H9 (cell line): ENCODE measurements at regions not wholly inside any gene's neighbourhood (a gene's known extent, or its start where the extent isn't known, plus 50 kb on each side); places are given as distances from the start of the nearest gene placed in this dataset.

Experiments
- DNase-seq: peaks from one replicate; pipeline ENCODE4 v3.0.0-alpha.2; 2017
- H2AFZ ChIP-seq: one replicate; pipeline ENCODE4 v1.6.1; 2013; ENCODE audit warnings: mild to moderate bottlenecking, low read length, control low read depth, moderate library complexity
- H2AK5ac ChIP-seq: 2 replicates; pipeline ENCODE4 v1.6.1; 2013; ENCODE audit warnings: low read length, control low read depth, mixed read lengths; ENCODE audit not compliant: insufficient read length
- H2BK120ac ChIP-seq: one replicate; pipeline ENCODE4 v1.6.1; 2013; ENCODE audit warnings: low read depth, mild to moderate bottlenecking, low read length, control low read depth, inconsistent platforms; ENCODE audit not compliant: poor library complexity, severe bottlenecking
- H2BK12ac ChIP-seq: 2 replicates; pipeline ENCODE4 v1.6.1; 2013; ENCODE audit warnings: low read length, control low read depth, mixed read lengths, low read depth; ENCODE audit not compliant: insufficient read length
- H2BK15ac ChIP-seq: 2 replicates; pipeline ENCODE4 v1.6.1; 2013; ENCODE audit warnings: low read depth, low read length, control low read depth
- H2BK20ac ChIP-seq: one replicate; pipeline ENCODE4 v1.6.1; 2013; ENCODE audit warnings: low read depth, mild to moderate bottlenecking, low read length, control low read depth, inconsistent platforms; ENCODE audit not compliant: poor library complexity, severe bottlenecking
- H2BK5ac ChIP-seq: 2 replicates; pipeline ENCODE4 v1.6.1; 2013; ENCODE audit warnings: low read length, control low read depth, mixed read lengths; ENCODE audit not compliant: insufficient read length
- H3K14ac ChIP-seq: 2 replicates; pipeline ENCODE4 v1.6.1; 2013; ENCODE audit warnings: low read length, control low read depth; ENCODE audit not compliant: insufficient read depth
- H3K18ac ChIP-seq: 2 replicates; pipeline ENCODE4 v1.6.1; 2013; ENCODE audit warnings: low read depth, mild to moderate bottlenecking, mixed read lengths, low read length, control low read depth; ENCODE audit not compliant: insufficient read length
- H3K23ac ChIP-seq: 2 replicates; pipeline ENCODE4 v1.6.1; 2013; ENCODE audit warnings: low read length, control low read depth, mixed read lengths, low read depth; ENCODE audit not compliant: insufficient read length
- H3K23me2 ChIP-seq: 2 replicates; pipeline ENCODE4 v1.6.1; 2013; ENCODE audit warnings: low read depth, mild to moderate bottlenecking, mixed read lengths, low read length, control low read depth; ENCODE audit not compliant: insufficient read length, poor library complexity, severe bottlenecking
- H3K27ac ChIP-seq: 2 replicates; pipeline ENCODE4 v1.5.1; 2013; ENCODE audit warnings: low read length, control low read depth, mixed read lengths, low read depth; ENCODE audit not compliant: insufficient read length
- H3K27me3 ChIP-seq: 2 replicates; pipeline ENCODE4 v1.6.1; 2013; ENCODE audit warnings: low read length, control low read depth, inconsistent platforms; ENCODE audit not compliant: insufficient read depth
- H3K4ac ChIP-seq: 2 replicates; pipeline ENCODE4 v1.6.1; 2013; ENCODE audit warnings: low read depth, mild to moderate bottlenecking, control low read depth, inconsistent platforms, low read length, moderate library complexity
- H3K4me1 ChIP-seq: 2 replicates; pipeline ENCODE4 v1.6.1; 2013; ENCODE audit warnings: low read length, control low read depth, inconsistent platforms; ENCODE audit not compliant: insufficient read depth
- H3K4me2 ChIP-seq: 2 replicates; pipeline ENCODE4 v1.6.1; 2013; ENCODE audit warnings: low read length, control low read depth, mixed read lengths; ENCODE audit not compliant: insufficient read length, insufficient read depth
- H3K56ac ChIP-seq: 2 replicates; pipeline ENCODE4 v1.6.1; 2013; ENCODE audit warnings: low read depth, mild to moderate bottlenecking, mixed read lengths, low read length, control low read depth; ENCODE audit not compliant: insufficient read length
- H3K79me1 ChIP-seq: 2 replicates; pipeline ENCODE4 v1.6.1; 2013; ENCODE audit warnings: low read depth, mild to moderate bottlenecking, moderate library complexity, low read length, control low read depth, inconsistent platforms; ENCODE audit not compliant: insufficient read depth, poor library complexity, severe bottlenecking
- H3K79me2 ChIP-seq: 2 replicates; pipeline ENCODE4 v1.6.1; 2013; ENCODE audit warnings: low read length, control low read depth, inconsistent platforms; ENCODE audit not compliant: insufficient read depth
- H3K9ac ChIP-seq: 2 replicates; pipeline ENCODE4 v1.6.1; 2013; ENCODE audit warnings: low read length, control low read depth, mixed read lengths; ENCODE audit not compliant: insufficient read length; ENCODE audit errors: extremely low read depth
- H3K9me3 ChIP-seq: one replicate; pipeline ENCODE4 v1.6.1; 2013; ENCODE audit warnings: low read depth, low read length, inconsistent platforms; ENCODE audit not compliant: control insufficient read depth
- H3T11ph ChIP-seq: one replicate; pipeline ENCODE4 v1.6.1; 2013; ENCODE audit warnings: mild to moderate bottlenecking, low read length, control low read depth, inconsistent platforms
- H4K20me1 ChIP-seq: one replicate; pipeline ENCODE4 v1.6.1; 2013; ENCODE audit not compliant: control insufficient read depth, insufficient read length, insufficient read depth
- H4K5ac ChIP-seq: 2 replicates; pipeline ENCODE4 v1.6.1; 2013; ENCODE audit warnings: low read depth, mild to moderate bottlenecking, mixed read lengths, low read length, control low read depth; ENCODE audit not compliant: insufficient read length
- H4K8ac ChIP-seq: replicated peaks from 2 replicates; pipeline ENCODE4 v1.6.1; 2013; ENCODE audit warnings: low read length, control low read depth, mixed read lengths, low read depth; ENCODE audit not compliant: insufficient read length
- H4K91ac ChIP-seq: 2 replicates; pipeline ENCODE4 v1.6.1; 2013; ENCODE audit warnings: low read depth, mild to moderate bottlenecking, moderate library complexity, mixed read lengths, low read length, control low read depth; ENCODE audit not compliant: insufficient read length
- H3K27ac Mint-ChIP-seq, 3 experiments: 2 replicates in 2 of 3; 3 replicates in 1 of 3; pipeline ENCODE4 v1.8.0; 2020 to 2021; ENCODE audit warnings: mixed read lengths in 3 of 3, mild to moderate bottlenecking in 1 of 3, moderate library complexity in 1 of 3
- H3K27me3 Mint-ChIP-seq: 2 replicates; pipeline ENCODE4 v1.8.0; 2021; ENCODE audit warnings: low read depth, mild to moderate bottlenecking, moderate library complexity, mixed read lengths
- H3K36me3 Mint-ChIP-seq, 3 experiments: 2 replicates in 2 of 3; 3 replicates in 1 of 3; pipeline ENCODE4 v1.8.0; 2020 to 2021; ENCODE audit warnings: low read depth in 3 of 3, mixed read lengths in 3 of 3; ENCODE audit not compliant: insufficient read depth in 1 of 3
- H3K4me1 Mint-ChIP-seq, 2 experiments: 2 replicates each; pipeline ENCODE4 v1.8.0; 2020; ENCODE audit warnings: mixed read lengths in 2 of 2
- H3K4me3 Mint-ChIP-seq, 2 experiments: 2 replicates in 1 of 2; 3 replicates in 1 of 2; pipeline ENCODE4 v1.8.0; 2020 to 2021; ENCODE audit warnings: mild to moderate bottlenecking in 2 of 2, mixed read lengths in 2 of 2, moderate library complexity in 1 of 2
- H3K9me3 Mint-ChIP-seq, 2 experiments: 2 replicates in 1 of 2; 3 replicates in 1 of 2; pipeline ENCODE4 v1.8.0; 2020; ENCODE audit warnings: mild to moderate bottlenecking in 2 of 2, mixed read lengths in 2 of 2, moderate library complexity in 1 of 2
- WGBS: extraction: QIAGEN DNeasy Blood & Tissue Kit; methylation state at CpG from one replicate; pipeline ENCODE4 v1.1.7; 2013; ENCODE audit warnings: missing lambda C conversion rate, low lambda C conversion rate, mixed read lengths; ENCODE audit not compliant: insufficient read length; ENCODE audit errors: extremely low coverage; 5-methylcytosine and 5-hydroxymethylcytosine counted together
- TF ChIP-seq, protein P1 (sequence below): fragments of 200-600 bp; sonication (generic); conservative IDR thresholded peaks from 3 replicates; pipeline ENCODE4 v1.8.0; 2021; ENCODE audit warnings: antibody characterized with exemption, mild to moderate bottlenecking

- H3K23me2 ChIP-seq, result no peaks in the 10 kb centered on the region
- no peak overlapping the region for H4K91ac ChIP-seq
- no peaks in the 10 kb centered on the region for H3K27me3 ChIP-seq
- no peak overlapping the region for H4K8ac ChIP-seq
- peaks cover 1 to 8% of the 10 kb centered on the region in 2 experiments; a peak in 4 of 5 replicates for H3K9me3 Mint-ChIP-seq
- no peaks in the 10 kb centered on the region for H3K79me1 ChIP-seq
- no peaks in the 10 kb centered on the region for H3K4me1 ChIP-seq
- no peak overlapping the region for H3K56ac ChIP-seq
- H2BK20ac ChIP-seq, result no peak overlapping the region
- peak; percentile 51 for DNase-seq
- TF ChIP-seq, protein P1, sequence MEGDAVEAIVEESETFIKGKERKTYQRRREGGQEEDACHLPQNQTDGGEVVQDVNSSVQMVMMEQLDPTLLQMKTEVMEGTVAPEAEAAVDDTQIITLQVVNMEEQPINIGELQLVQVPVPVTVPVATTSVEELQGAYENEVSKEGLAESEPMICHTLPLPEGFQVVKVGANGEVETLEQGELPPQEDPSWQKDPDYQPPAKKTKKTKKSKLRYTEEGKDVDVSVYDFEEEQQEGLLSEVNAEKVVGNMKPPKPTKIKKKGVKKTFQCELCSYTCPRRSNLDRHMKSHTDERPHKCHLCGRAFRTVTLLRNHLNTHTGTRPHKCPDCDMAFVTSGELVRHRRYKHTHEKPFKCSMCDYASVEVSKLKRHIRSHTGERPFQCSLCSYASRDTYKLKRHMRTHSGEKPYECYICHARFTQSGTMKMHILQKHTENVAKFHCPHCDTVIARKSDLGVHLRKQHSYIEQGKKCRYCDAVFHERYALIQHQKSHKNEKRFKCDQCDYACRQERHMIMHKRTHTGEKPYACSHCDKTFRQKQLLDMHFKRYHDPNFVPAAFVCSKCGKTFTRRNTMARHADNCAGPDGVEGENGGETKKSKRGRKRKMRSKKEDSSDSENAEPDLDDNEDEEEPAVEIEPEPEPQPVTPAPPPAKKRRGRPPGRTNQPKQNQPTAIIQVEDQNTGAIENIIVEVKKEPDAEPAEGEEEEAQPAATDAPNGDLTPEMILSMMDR, result no peak
- peak overlapping the region; percentile 10 to 80 (median 69); a peak in 3 of 7 replicates for H3K27ac Mint-ChIP-seq
- H4K5ac ChIP-seq, result no peak overlapping the region
- H2BK120ac ChIP-seq, result no peak overlapping the region
- no peaks in the 10 kb centered on the region; the same call in 1 of the 2 replicates for H3K27me3 Mint-ChIP-seq
- no peak overlapping the region for H2BK15ac ChIP-seq
- no CpG with 5 or more reads among the region's 28 CpGs for WGBS
- H3K23ac ChIP-seq, result no peak overlapping the region
- H2AFZ ChIP-seq, result no peak overlapping the region
- no peak overlapping the region for H2BK12ac ChIP-seq
- H3K4me2 ChIP-seq, result no peak overlapping the region
- H3T11ph ChIP-seq, result no peak overlapping the region
- no peak overlapping the region for H3K18ac ChIP-seq
- H2BK5ac ChIP-seq, result no peak overlapping the region
- no peak overlapping the region; the same call in 1 of the 2 replicates for H3K14ac ChIP-seq
- peaks cover 18 to 37% of the 10 kb centered on the region in 2 experiments for H3K4me1 Mint-ChIP-seq
- peaks cover 0 to 9% (median 2%) of the 10 kb centered on the region in 3 experiments; a peak in 2 of 7 replicates for H3K36me3 Mint-ChIP-seq
- peaks cover 2% of the 10 kb centered on the region for H4K20me1 ChIP-seq
- H3K4ac ChIP-seq, result no peak overlapping the region
- H3K9ac ChIP-seq, result no peak overlapping the region
- no peaks in the 10 kb centered on the region for H3K79me2 ChIP-seq
- no peaks in the 10 kb centered on the region for H3K9me3 ChIP-seq
- H3K27ac ChIP-seq, result no peak overlapping the region
- no peak overlapping the region; a peak in 1 of 5 replicates for H3K4me3 Mint-ChIP-seq
- H2AK5ac ChIP-seq, result no peak overlapping the region
Observed at GRCh38 chr14:101151226-101151926, 247.9 kb upstream of the RTL1 start.
